Stimulated activated naive B cell treated with anti-CD40 and anti-IgM and Interleukin-4, amounts not matched to agents 10 μg/mL and 1 μg/mL and 100 μg/mL, for 72 hours (primary cell): ENCODE measurements at regions not wholly inside any gene's neighbourhood (a gene's known extent, or its start where the extent isn't known, plus 50 kb on each side); places are given as distances from the start of the nearest gene placed in this dataset.
A peak's percentile ranks its signal among the peaks of the same experiment; 100 is the strongest.

Experiments used
- ATAC-seq, 2 donors: fragments of 150-1000 bp; cut with Tn5 transposase; replicated peaks; 2 replicates each; pipeline ENCODE4 v1.10.0; 2021; ENCODE audit warnings: moderate library complexity in 1 of 2
- DNase-seq: peaks from one replicate; pipeline ENCODE4 v3.0.0; 2021
- H3K27ac Mint-ChIP-seq: one replicate; pipeline ENCODE4 v1.8.0; 2022; ENCODE audit warnings: mild to moderate bottlenecking, mixed read lengths
- H3K27me3 Mint-ChIP-seq, 2 donors: one replicate each; pipeline ENCODE4 v1.8.0; 2022; ENCODE audit warnings: mixed read lengths in 2 of 2
- H3K36me3 Mint-ChIP-seq, 2 donors: one replicate each; pipeline ENCODE4 v1.8.0; 2022; ENCODE audit warnings: mixed read lengths in 2 of 2, mild to moderate bottlenecking in 1 of 2
- H3K4me1 Mint-ChIP-seq, 2 donors: one replicate each; pipeline ENCODE4 v1.8.0; 2022; ENCODE audit warnings: mixed read lengths in 2 of 2, mild to moderate bottlenecking in 1 of 2
- H3K4me3 Mint-ChIP-seq, 2 donors: one replicate each; pipeline ENCODE4 v1.8.0; 2022; ENCODE audit warnings: mild to moderate bottlenecking in 2 of 2, mixed read lengths in 2 of 2, moderate library complexity in 1 of 2
- H3K9me3 Mint-ChIP-seq, 2 donors: one replicate each; pipeline ENCODE4 v1.8.0; 2022; ENCODE audit warnings: mixed read lengths in 2 of 2, mild to moderate bottlenecking in 1 of 2

DNA sequence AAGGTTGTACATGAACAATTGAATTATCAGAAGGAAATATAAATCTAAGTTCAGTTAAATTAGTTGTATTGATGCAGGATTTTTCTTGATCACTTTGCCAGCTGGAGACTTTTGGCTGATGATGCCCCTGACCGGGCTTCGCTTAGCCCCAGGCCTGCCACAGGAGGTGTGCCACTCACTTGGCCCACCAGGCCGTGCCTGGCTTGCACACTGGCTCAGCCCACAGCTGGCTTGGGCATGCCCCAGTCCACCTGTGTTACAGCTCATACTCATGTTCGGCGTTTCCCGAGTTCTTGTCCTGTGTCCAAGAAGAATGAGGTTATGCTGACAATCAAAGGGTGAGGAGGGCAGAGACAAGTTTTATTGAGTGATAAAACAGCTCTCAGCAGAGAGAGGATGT lies 773.9 kb upstream of the FANCL start:
- DNase-seq = no peak
- peaks cover 0 to 4% of the 10 kb centered on the region in 2 donors for H3K9me3 Mint-ChIP-seq
- H3K4me3 Mint-ChIP-seq = no peak overlapping the region
- H3K4me1 Mint-ChIP-seq = no peaks in the 10 kb centered on the region
- no peaks in the 10 kb centered on the region for H3K36me3 Mint-ChIP-seq
- no peak overlapping the region for H3K27ac Mint-ChIP-seq
- no peak for ATAC-seq
- peaks cover 0 to 8% of the 10 kb centered on the region in 2 donors for H3K27me3 Mint-ChIP-seq

GRCh38 chr2:59012971-59013370 lies 771.8 kb upstream of the FANCL start:
- ATAC-seq = no peak
- Mint-ChIP-seq H3K4me1 (no peaks in the 10 kb centered on the region), H3K27ac (no peak overlapping the region), H3K9me3 (peaks cover 0 to 4% of the 10 kb centered on the region in 2 donors), H3K27me3 (peaks cover 0 to 8% of the 10 kb centered on the region in 2 donors), H3K36me3 (no peaks in the 10 kb centered on the region), H3K4me3 (no peak overlapping the region)
- no peak for DNase-seq

- Mint-ChIP-seq H3K36me3 (no peaks in the 10 kb centered on the region), H3K9me3 (peaks cover 0 to 4% of the 10 kb centered on the region in 2 donors), H3K4me1 (no peaks in the 10 kb centered on the region), H3K27ac (no peak overlapping the region), H3K4me3 (no peak overlapping the region), H3K27me3 (peaks cover 0 to 8% of the 10 kb centered on the region in 2 donors)
- ATAC-seq = no peak
- DNase-seq = no peak
Measured at GRCh38 chr2:59012234-59012633, 771.1 kb upstream of the FANCL start.

GRCh38 chr2:59008950-59009349 lies 767.8 kb upstream of the FANCL start:
- no peak for ATAC-seq
- no peaks in the 10 kb centered on the region for H3K9me3 Mint-ChIP-seq
- no peaks in the 10 kb centered on the region for H3K36me3 Mint-ChIP-seq
- no peaks in the 10 kb centered on the region for H3K4me1 Mint-ChIP-seq
- no peak overlapping the region for H3K27ac Mint-ChIP-seq
- no peak for DNase-seq
- no peak overlapping the region for H3K4me3 Mint-ChIP-seq
- H3K27me3 Mint-ChIP-seq = peaks cover 0 to 4% of the 10 kb centered on the region in 2 donors

- Mint-ChIP-seq H3K27ac (no peak overlapping the region), H3K9me3 (no peaks in the 10 kb centered on the region), H3K36me3 (no peaks in the 10 kb centered on the region), H3K4me1 (no peaks in the 10 kb centered on the region), H3K27me3 (peaks cover 0 to 6% of the 10 kb centered on the region in 2 donors), H3K4me3 (no peak overlapping the region)
- DNase-seq (no peak), ATAC-seq (no peak)
Measured at GRCh38 chr2:59005836-59006615, 764.9 kb upstream of the FANCL start.

DNA sequence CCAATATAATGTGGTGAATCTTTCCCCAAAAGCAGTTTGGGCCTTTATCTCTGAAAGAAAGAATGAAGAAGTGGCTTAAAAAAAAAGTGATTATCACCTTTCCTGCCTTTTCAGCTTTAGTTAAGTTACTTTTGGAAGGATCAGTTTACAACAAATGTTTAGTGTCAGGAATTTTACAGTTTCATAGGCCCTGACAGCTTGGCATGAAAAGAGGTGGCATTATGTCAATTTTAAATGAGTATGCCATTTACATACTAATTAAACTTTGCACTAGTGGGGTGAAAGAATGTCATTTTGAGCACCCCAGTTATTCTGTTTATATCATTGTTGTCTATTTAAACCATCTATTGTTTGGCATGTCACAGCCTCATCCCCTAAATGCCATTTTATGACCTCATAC lies 763.5 kb upstream of the FANCL start:
- no peak overlapping the region for H3K27ac Mint-ChIP-seq
- DNase-seq (no peak), ATAC-seq (no peak)
- peaks cover 0 to 6% of the 10 kb centered on the region in 2 donors for H3K27me3 Mint-ChIP-seq
- no peaks in the 10 kb centered on the region for H3K36me3 Mint-ChIP-seq
- no peaks in the 10 kb centered on the region for H3K4me1 Mint-ChIP-seq
- H3K4me3 Mint-ChIP-seq = no peak overlapping the region
- H3K9me3 Mint-ChIP-seq = no peaks in the 10 kb centered on the region

DNA sequence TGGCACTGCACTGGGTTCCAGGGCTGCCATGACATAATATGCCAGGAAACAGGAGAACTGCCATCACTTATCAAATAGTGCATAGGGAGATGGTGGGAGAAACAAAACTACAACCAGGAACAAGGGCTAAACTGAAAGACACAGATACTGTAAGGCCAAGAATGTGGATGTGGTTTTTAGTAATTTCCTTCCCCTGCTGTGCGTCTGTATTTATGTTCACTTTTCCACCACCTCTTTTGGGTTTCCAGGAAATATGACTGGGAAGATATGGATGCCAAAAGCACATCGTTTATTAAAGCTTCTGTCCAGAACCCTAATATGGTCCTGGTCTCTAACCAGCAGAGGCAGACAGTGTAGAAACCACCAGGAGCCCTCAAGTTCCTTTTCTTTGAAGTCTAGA lies 759.7 kb upstream of the FANCL start:
- Mint-ChIP-seq H3K36me3 (no peaks in the 10 kb centered on the region), H3K4me3 (no peak overlapping the region), H3K27ac (no peak overlapping the region), H3K4me1 (no peaks in the 10 kb centered on the region), H3K27me3 (peaks cover 0 to 6% of the 10 kb centered on the region in 2 donors), H3K9me3 (no peaks in the 10 kb centered on the region)
- DNase-seq (no peak), ATAC-seq (no peak)

GRCh38 chr2:58992062-58992706 lies 751.1 kb upstream of the FANCL start:
- no peaks in the 10 kb centered on the region for H3K9me3 Mint-ChIP-seq
- DNase-seq = no peak
- H3K27me3 Mint-ChIP-seq = peaks cover 0 to 5% of the 10 kb centered on the region in 2 donors
- H3K36me3 Mint-ChIP-seq = no peaks in the 10 kb centered on the region
- ATAC-seq = no peak
- H3K4me1 Mint-ChIP-seq = no peaks in the 10 kb centered on the region
- H3K27ac Mint-ChIP-seq = no peak overlapping the region
- no peak overlapping the region for H3K4me3 Mint-ChIP-seq

GRCh38 chr2:58991357-58991756 lies 750.2 kb upstream of the FANCL start:
- Mint-ChIP-seq H3K27me3 (peaks cover 0 to 5% of the 10 kb centered on the region in 2 donors), H3K9me3 (no peaks in the 10 kb centered on the region), H3K36me3 (no peaks in the 10 kb centered on the region), H3K27ac (no peak overlapping the region), H3K4me3 (no peak overlapping the region), H3K4me1 (no peaks in the 10 kb centered on the region)
- ATAC-seq (no peak), DNase-seq (no peak)

- Mint-ChIP-seq H3K36me3 (no peaks in the 10 kb centered on the region), H3K4me1 (no peaks in the 10 kb centered on the region), H3K27me3 (peaks cover 0 to 11% of the 10 kb centered on the region in 2 donors), H3K27ac (no peak overlapping the region), H3K9me3 (no peaks in the 10 kb centered on the region), H3K4me3 (no peak overlapping the region)
- no peak for DNase-seq
- no peak for ATAC-seq
Measured at GRCh38 chr2:58985541-58985940, 744.4 kb upstream of the FANCL start.

DNA sequence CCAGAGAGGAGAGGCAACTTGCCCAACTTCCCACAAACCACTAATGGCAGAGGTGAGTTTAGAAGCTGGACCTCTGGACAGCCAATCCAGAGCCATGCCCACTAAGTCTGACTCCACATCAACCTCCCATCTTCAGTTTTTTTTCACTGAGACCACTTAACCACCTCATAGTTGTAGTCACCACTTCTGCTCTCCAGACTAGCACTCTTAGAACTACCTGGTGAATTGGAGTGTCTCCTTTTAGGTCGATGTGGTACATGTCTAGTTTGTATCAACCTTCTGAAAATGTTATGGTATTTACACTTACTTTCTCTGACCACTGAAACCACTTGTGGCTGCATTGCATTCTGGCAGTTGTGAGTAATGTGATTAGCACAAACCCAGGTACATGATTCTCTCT lies 743.6 kb upstream of the FANCL start:
- Mint-ChIP-seq H3K4me3 (no peak overlapping the region), H3K27me3 (peaks cover 0 to 11% of the 10 kb centered on the region in 2 donors), H3K27ac (no peak overlapping the region), H3K4me1 (no peaks in the 10 kb centered on the region), H3K9me3 (no peaks in the 10 kb centered on the region), H3K36me3 (no peaks in the 10 kb centered on the region)
- DNase-seq (no peak), ATAC-seq (peak; percentile 22 to 60)

DNA sequence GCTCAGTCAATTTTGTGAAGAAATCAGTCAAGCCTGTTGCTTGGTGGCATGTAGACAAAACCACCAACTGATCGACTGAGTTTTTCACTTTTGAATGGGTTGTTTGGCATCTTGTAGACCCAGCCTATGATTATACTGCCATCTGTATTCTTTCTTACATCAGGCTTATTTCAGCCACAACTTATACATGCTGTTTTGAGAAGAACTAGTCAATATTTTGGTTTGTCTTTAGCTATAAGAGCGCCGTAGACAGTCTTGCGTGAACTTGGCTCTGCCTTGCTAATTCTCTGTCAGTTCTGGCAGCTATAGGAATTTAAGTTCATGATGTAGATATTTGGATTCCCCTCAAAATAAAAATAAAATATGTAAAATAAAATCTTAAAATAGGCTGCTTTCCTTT lies 742.0 kb upstream of the FANCL start:
- DNase-seq = no peak
- Mint-ChIP-seq H3K9me3 (no peaks in the 10 kb centered on the region), H3K27me3 (peaks cover 0 to 6% of the 10 kb centered on the region in 2 donors), H3K4me1 (no peaks in the 10 kb centered on the region), H3K4me3 (no peak overlapping the region), H3K36me3 (no peaks in the 10 kb centered on the region), H3K27ac (no peak overlapping the region)
- ATAC-seq = no peak

- ATAC-seq = no peak
- Mint-ChIP-seq H3K27ac (no peak overlapping the region), H3K36me3 (no peaks in the 10 kb centered on the region), H3K4me3 (no peak overlapping the region), H3K27me3 (peaks cover 0 to 9% of the 10 kb centered on the region in 2 donors), H3K4me1 (no peaks in the 10 kb centered on the region), H3K9me3 (no peaks in the 10 kb centered on the region)
- no peak for DNase-seq
Measured at GRCh38 chr2:58981237-58981636, 740.1 kb upstream of the FANCL start.

GRCh38 chr2:58976375-58977071 lies 735.4 kb upstream of the FANCL start:
- Mint-ChIP-seq H3K4me3 (no peak overlapping the region), H3K27me3 (peaks cover 0 to 8% of the 10 kb centered on the region in 2 donors), H3K4me1 (no peaks in the 10 kb centered on the region), H3K9me3 (no peaks in the 10 kb centered on the region), H3K27ac (no peak overlapping the region), H3K36me3 (no peaks in the 10 kb centered on the region)
- DNase-seq = no peak
- ATAC-seq = no peak

- no peak overlapping the region for H3K27ac Mint-ChIP-seq
Measured at GRCh38 chr2:58974881-58975280, 733.8 kb upstream of the FANCL start.

More at GRCh38 chr2:58974881-58975280, 733.8 kb upstream of the FANCL start:
- no peaks in the 10 kb centered on the region for H3K4me1 Mint-ChIP-seq
- DNase-seq = no peak
- peaks cover 0 to 8% of the 10 kb centered on the region in 2 donors for H3K27me3 Mint-ChIP-seq
- H3K9me3 Mint-ChIP-seq = no peaks in the 10 kb centered on the region
- H3K4me3 Mint-ChIP-seq = no peak overlapping the region
- ATAC-seq = no peak
- H3K36me3 Mint-ChIP-seq = no peaks in the 10 kb centered on the region
